ENCODE measurements at regions not wholly inside any gene's neighbourhood (a gene's known extent, or its start where the extent isn't known, plus 50 kb on each side); places are given as distances from the start of the nearest gene placed in this dataset.

DNA sequence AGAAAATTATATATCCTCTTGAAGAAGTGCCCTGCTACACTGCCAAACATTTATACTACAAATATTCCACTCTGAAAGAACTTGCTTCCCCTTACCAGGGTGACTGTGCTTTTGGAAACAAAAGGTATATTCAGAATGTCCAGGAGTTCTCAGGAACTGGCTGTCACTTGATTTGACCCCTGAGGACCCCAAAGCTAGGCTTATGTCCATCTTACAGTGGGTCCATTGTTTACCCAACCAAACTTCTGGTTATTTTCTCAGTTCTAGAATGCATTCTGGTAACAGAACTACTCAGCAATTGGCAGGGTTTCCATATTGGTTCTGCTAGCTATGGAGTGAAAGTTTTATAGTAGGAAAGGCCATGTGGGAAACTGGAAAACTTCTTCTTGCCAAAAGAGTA is 207.1 kb upstream of the KCTD3 start:
- Histone ChIP-seq H3K36me3 (ENCODE audit: control insufficient read depth in 2 of 2, insufficient read depth in 1 of 2, low read length in 2 of 2) (no peaks in the 10 kb centered on the region), H3K27ac (ENCODE audit: extremely low read depth, low read depth, low read length) (no peak overlapping the region), H3K4me3 (ENCODE audit: low read depth, low read length) (no peak overlapping the region), H3K9me3 (ENCODE audit: control insufficient read depth, insufficient read depth, low read depth, low read length) (no peaks in the 10 kb centered on the region), H3K4me1 (ENCODE audit: control insufficient read depth, insufficient read depth, low read length) (no peaks in the 10 kb centered on the region)
- POLR2A ChIA-PET, result no interaction called here
- TF ChIP-seq ZNF174 (tag by site-specific recombination; IDR thresholded peaks at IDR 0.05) (no peak), ZNF214 (tag by site-specific recombination; IDR thresholded peaks at IDR 0.05; ENCODE audit: borderline replicate concordance) (no peak), ZNF138 (tag by site-specific recombination; IDR thresholded peaks at IDR 0.05; ENCODE audit: borderline replicate concordance) (no peak), ZNF169 (tag by site-specific recombination; IDR thresholded peaks at IDR 0.05) (no peak), ZNF514 (tag by site-specific recombination; IDR thresholded peaks at IDR 0.05) (no peak), FEZF1 (tag by site-specific recombination; IDR thresholded peaks at IDR 0.05) (no peak), ZFP69B (tag by site-specific recombination; IDR thresholded peaks at IDR 0.05) (no peak)
- TF ChIP-seq, protein P1, sequence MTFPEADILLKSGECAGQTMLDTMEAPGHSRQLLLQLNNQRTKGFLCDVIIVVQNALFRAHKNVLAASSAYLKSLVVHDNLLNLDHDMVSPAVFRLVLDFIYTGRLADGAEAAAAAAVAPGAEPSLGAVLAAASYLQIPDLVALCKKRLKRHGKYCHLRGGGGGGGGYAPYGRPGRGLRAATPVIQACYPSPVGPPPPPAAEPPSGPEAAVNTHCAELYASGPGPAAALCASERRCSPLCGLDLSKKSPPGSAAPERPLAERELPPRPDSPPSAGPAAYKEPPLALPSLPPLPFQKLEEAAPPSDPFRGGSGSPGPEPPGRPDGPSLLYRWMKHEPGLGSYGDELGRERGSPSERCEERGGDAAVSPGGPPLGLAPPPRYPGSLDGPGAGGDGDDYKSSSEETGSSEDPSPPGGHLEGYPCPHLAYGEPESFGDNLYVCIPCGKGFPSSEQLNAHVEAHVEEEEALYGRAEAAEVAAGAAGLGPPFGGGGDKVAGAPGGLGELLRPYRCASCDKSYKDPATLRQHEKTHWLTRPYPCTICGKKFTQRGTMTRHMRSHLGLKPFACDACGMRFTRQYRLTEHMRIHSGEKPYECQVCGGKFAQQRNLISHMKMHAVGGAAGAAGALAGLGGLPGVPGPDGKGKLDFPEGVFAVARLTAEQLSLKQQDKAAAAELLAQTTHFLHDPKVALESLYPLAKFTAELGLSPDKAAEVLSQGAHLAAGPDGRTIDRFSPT (tag by site-specific recombination; IDR thresholded peaks at IDR 0.05), result no peak
- CTCF ChIA-PET, result no interaction called here

DNA sequence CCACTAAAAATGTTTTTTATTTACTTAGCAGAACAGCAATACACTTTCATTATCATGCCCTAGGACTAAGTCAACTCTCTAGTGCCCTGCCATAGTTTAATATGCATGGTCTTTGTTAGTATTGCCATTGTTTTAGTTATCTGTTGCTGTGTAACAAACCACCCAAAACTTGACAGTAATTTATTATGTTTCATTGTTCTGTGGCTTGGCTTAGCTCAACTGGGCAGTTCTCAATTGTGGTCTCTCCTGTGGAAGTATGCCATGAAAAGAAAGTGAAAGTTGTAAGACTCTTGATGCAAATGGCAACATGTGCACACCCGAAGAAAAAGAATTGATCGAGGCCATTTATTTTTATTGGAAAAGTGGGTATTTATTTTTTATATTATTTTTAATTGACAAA is 206.3 kb upstream of the KCTD3 start:
- POLR2A ChIA-PET, result no interaction called here

DNA sequence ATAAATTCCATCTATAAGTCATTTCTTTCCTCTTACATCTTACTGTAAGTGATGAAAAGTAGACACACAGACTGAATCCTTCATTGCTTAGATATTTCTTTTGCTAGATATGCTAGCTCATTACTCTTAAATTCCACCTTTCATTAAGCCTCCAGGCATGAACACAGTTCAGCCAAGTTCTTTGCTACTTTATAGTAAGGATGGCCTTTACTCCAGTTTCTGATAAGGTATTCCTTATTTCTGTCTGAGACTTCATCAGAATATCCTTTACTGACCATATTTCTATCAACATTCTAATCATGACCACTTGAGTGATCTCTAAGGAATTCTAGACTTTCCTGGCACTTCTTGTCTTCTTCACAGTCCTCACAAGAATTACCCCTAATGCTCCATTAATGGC is 191.7 kb upstream of the KCTD3 start:
- POLR2A ChIA-PET, result no interaction called here
- Histone ChIP-seq H3K4me3 (ENCODE audit: low read depth, low read length) (no peak overlapping the region), H3K27ac (ENCODE audit: extremely low read depth, low read depth, low read length) (no peak overlapping the region), H3K4me1 (ENCODE audit: control insufficient read depth, insufficient read depth, low read length) (no peaks in the 10 kb centered on the region), H3K9me3 (ENCODE audit: control insufficient read depth, insufficient read depth, low read depth, low read length) (no peaks in the 10 kb centered on the region), H3K36me3 (ENCODE audit: control insufficient read depth in 2 of 2, insufficient read depth in 1 of 2, low read length in 2 of 2) (no peaks in the 10 kb centered on the region)
- CTCF ChIA-PET, result no interaction called here
- no peak for TF ChIP-seq ATF2 (tag by site-specific recombination; IDR thresholded peaks at IDR 0.05; ENCODE audit: low read depth)
- TF ChIP-seq, protein P2, sequence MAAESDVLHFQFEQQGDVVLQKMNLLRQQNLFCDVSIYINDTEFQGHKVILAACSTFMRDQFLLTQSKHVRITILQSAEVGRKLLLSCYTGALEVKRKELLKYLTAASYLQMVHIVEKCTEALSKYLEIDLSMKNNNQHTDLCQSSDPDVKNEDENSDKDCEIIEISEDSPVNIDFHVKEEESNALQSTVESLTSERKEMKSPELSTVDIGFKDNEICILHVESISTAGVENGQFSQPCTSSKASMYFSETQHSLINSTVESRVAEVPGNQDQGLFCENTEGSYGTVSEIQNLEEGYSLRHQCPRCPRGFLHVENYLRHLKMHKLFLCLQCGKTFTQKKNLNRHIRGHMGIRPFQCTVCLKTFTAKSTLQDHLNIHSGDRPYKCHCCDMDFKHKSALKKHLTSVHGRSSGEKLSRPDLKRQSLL (tag by site-specific recombination; IDR thresholded peaks at IDR 0.05), result no peak
- no peak for TF ChIP-seq ZSCAN23 (tag by site-specific recombination; IDR thresholded peaks at IDR 0.05)
- TF ChIP-seq BCL6B (tag by site-specific recombination; IDR thresholded peaks at IDR 0.05), result no peak

More for the DNA sequence above, 206.3 kb upstream of the KCTD3 start:
- no peaks in the 10 kb centered on the region for H3K9me3 ChIP-seq (ENCODE audit: control insufficient read depth, insufficient read depth, low read depth, low read length)
- no peaks in the 10 kb centered on the region for H3K4me1 ChIP-seq (ENCODE audit: control insufficient read depth, insufficient read depth, low read length)
- no peak overlapping the region for H3K4me3 ChIP-seq (ENCODE audit: low read depth, low read length)
- no peak overlapping the region for H3K27ac ChIP-seq (ENCODE audit: extremely low read depth, low read depth, low read length)
- CTCF ChIA-PET, result no interaction called here
- H3K36me3 ChIP-seq (ENCODE audit: control insufficient read depth in 2 of 2, insufficient read depth in 1 of 2, low read length in 2 of 2), result no peaks in the 10 kb centered on the region
- TF ChIP-seq KLF16 (tag by site-specific recombination; IDR thresholded peaks at IDR 0.05), result no peak
- TF ChIP-seq ZNF366 (tag by site-specific recombination; conservative IDR thresholded peaks at IDR 0.05), result no peak
- TF ChIP-seq, protein P3, sequence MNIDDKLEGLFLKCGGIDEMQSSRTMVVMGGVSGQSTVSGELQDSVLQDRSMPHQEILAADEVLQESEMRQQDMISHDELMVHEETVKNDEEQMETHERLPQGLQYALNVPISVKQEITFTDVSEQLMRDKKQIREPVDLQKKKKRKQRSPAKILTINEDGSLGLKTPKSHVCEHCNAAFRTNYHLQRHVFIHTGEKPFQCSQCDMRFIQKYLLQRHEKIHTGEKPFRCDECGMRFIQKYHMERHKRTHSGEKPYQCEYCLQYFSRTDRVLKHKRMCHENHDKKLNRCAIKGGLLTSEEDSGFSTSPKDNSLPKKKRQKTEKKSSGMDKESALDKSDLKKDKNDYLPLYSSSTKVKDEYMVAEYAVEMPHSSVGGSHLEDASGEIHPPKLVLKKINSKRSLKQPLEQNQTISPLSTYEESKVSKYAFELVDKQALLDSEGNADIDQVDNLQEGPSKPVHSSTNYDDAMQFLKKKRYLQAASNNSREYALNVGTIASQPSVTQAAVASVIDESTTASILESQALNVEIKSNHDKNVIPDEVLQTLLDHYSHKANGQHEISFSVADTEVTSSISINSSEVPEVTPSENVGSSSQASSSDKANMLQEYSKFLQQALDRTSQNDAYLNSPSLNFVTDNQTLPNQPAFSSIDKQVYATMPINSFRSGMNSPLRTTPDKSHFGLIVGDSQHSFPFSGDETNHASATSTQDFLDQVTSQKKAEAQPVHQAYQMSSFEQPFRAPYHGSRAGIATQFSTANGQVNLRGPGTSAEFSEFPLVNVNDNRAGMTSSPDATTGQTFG (tag by site-specific recombination; IDR thresholded peaks at IDR 0.05; ENCODE audit: borderline replicate concordance), result no peak
- TF ChIP-seq ZNF510 (tag by site-specific recombination; IDR thresholded peaks at IDR 0.05; ENCODE audit: insufficient replicate concordance), result no peak
- no peak for TF ChIP-seq TCF7L2 (IDR thresholded peaks at IDR 0.05; ENCODE audit: borderline replicate concordance, low read depth, low read length)
- TF ChIP-seq ZNF830 (tag by site-specific recombination; IDR thresholded peaks at IDR 0.05; ENCODE audit: low read depth), result no peak
- TF ChIP-seq ZNF501 (tag by site-specific recombination; IDR thresholded peaks at IDR 0.05), result no peak
- no peak for TF ChIP-seq ZNF747 (tag by site-specific recombination; IDR thresholded peaks at IDR 0.05)
- TF ChIP-seq OSR2 (tag by site-specific recombination; IDR thresholded peaks at IDR 0.05), result no peak
- TF ChIP-seq GLIS1 (tag by site-specific recombination; IDR thresholded peaks at IDR 0.05), result no peak
- TF ChIP-seq ZNF701 (tag by site-specific recombination; IDR thresholded peaks at IDR 0.05), result no peak
- TF ChIP-seq KLF9 (tag by site-specific recombination; IDR thresholded peaks at IDR 0.05; ENCODE audit: low read depth), result no peak
- TF ChIP-seq, protein P4, sequence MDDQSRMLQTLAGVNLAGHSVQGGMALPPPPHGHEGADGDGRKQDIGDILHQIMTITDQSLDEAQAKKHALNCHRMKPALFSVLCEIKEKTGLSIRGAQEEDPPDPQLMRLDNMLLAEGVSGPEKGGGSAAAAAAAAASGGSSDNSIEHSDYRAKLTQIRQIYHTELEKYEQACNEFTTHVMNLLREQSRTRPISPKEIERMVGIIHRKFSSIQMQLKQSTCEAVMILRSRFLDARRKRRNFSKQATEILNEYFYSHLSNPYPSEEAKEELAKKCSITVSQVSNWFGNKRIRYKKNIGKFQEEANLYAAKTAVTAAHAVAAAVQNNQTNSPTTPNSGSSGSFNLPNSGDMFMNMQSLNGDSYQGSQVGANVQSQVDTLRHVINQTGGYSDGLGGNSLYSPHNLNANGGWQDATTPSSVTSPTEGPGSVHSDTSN (CRISPR knock-in tag; IDR thresholded peaks at IDR 0.05), result no peak
- no peak for TF ChIP-seq ZNF791 (tag by site-specific recombination; IDR thresholded peaks at IDR 0.05)

Measured in HEK293 (cell line).